Activated naive CD4-positive, alpha-beta T cell treated with anti-CD3 and anti-CD28 coated beads, Interleukin-2, amount 10 ng/mL, durations not matched to agents 7 days and 5 days (primary cell): ENCODE measurements at regions not wholly inside any gene's neighbourhood (a gene's known extent, or its start where the extent isn't known, plus 50 kb on each side); places are given as distances from the start of the nearest gene placed in this dataset.

Source experiments
- CTCF ChIA-PET: fragments of 350-600 bp; sonication (Branson Sonifier 250); formaldehyde crosslinking; loops from one replicate; lab custom pipeline; 2021; ENCODE audit warnings: antibody characterized with exemption; lab: Charles Lee
- DNase-seq: peaks from one replicate; pipeline ENCODE4 v3.0.0-alpha.2; 2020
- H3K27ac Mint-ChIP-seq: one replicate; pipeline ENCODE4 v1.8.0; 2021; ENCODE audit warnings: mild to moderate bottlenecking, moderate library complexity, mixed read lengths
- H3K27me3 Mint-ChIP-seq: one replicate; pipeline ENCODE4 v1.8.0; 2021; ENCODE audit warnings: mild to moderate bottlenecking, mixed read lengths
- H3K36me3 Mint-ChIP-seq: one replicate; pipeline ENCODE4 v1.8.0; 2021; ENCODE audit warnings: mixed read lengths
- H3K4me1 Mint-ChIP-seq: one replicate; pipeline ENCODE4 v1.8.0; 2021; ENCODE audit warnings: mixed read lengths
- H3K4me3 Mint-ChIP-seq: one replicate; pipeline ENCODE4 v1.8.0; 2021; ENCODE audit warnings: mild to moderate bottlenecking, moderate library complexity, mixed read lengths
- H3K9me3 Mint-ChIP-seq: one replicate; pipeline ENCODE4 v1.8.0; 2021; ENCODE audit warnings: mixed read lengths

DNA sequence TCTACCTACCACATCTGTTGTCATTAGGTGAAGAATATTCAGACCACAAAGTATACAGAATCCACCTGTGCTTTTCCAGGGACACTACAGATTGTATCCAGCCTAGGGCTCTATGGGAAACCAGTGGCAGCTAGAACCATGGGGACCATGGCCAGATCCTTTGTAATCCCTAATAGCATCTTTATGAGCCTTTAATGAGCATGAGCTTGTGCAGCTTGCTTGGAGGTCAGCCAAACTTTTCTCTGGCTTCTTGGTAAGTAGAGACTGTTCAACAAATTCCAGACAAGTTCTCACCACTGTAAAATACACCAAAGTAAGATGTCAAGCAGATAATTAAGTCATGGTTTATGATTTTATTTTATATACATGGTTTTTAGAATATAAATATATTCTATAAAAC lies 301.6 kb upstream of the ADGRB3 start:
- no peaks in the 10 kb centered on the region for H3K27me3 Mint-ChIP-seq
- CTCF ChIA-PET = no interaction called here
- DNase-seq = no peak

DNA sequence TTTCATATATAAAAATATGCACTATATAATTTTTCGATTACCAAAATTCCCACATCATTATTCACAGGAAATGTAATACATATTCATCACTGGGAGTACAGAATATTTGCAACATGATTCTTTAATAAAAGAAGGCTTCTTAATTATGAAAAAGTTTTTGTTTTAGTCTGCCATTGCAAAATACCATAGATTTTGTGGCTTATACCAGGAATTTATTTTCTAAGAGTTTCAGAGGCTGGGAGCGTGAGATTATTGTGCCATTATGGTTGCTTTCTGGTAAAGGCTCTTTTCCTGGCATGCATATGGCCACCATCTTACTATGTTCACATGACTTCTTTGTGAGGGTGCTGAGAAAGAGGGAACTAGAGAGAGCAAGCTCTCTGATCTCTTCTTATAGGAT lies 306.9 kb upstream of the ADGRB3 start:
- Mint-ChIP-seq H3K4me1 (no peaks in the 10 kb centered on the region), H3K36me3 (no peaks in the 10 kb centered on the region), H3K27me3 (no peaks in the 10 kb centered on the region), H3K27ac (no peak overlapping the region), H3K4me3 (no peak overlapping the region), H3K9me3 (no peaks in the 10 kb centered on the region)
- CTCF ChIA-PET = no interaction called here
- no peak for DNase-seq

More for the DNA sequence above, 301.6 kb upstream of the ADGRB3 start:
- Mint-ChIP-seq H3K4me1 (no peaks in the 10 kb centered on the region), H3K36me3 (no peaks in the 10 kb centered on the region), H3K4me3 (no peak overlapping the region), H3K9me3 (no peaks in the 10 kb centered on the region), H3K27ac (no peak overlapping the region)

DNA sequence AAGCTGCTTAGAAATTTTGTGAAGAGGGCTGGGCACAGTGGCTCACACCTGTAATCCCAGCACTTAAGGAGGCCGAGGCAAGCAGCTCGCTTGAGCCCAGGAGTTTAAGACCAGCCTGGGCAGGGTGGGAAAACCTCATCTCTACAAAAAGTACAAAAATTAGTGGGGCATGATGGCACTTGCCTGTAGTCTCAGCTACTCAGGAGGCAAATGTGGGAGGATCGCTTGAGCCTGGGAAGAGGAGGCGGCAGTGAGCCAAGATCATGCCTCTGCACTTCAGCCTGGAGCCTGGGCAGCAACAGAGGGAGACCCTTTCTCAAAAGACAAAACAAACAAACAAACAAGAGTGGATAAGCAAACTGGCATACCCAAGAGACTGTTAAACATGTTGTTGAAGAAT lies 308.3 kb upstream of the ADGRB3 start:
- Mint-ChIP-seq H3K36me3 (no peaks in the 10 kb centered on the region), H3K27me3 (no peaks in the 10 kb centered on the region), H3K9me3 (no peaks in the 10 kb centered on the region), H3K4me3 (no peak overlapping the region), H3K27ac (no peak overlapping the region), H3K4me1 (no peaks in the 10 kb centered on the region)
- CTCF ChIA-PET = no interaction called here
- no peak for DNase-seq

DNA sequence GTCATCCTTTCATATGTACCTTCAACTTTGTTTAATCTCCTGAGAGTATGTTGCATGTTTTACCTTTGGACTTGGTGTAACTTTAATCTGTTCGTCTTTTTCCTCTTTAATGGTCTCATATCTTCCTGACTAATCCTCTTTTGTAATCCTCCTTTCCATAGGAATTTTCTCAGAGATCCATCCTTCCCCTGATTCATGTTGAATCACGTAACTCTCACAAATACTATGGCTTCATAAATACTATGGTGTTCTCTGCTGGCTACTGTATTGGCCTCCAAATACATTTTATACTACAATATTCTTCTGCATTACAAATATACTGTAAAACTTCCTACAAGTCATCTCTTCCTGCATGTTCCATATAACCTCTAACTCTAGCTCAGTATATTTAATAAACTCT lies 317.7 kb upstream of the ADGRB3 start:
- H3K36me3 Mint-ChIP-seq = no peaks in the 10 kb centered on the region
- no peak overlapping the region for H3K27ac Mint-ChIP-seq
- no peaks in the 10 kb centered on the region for H3K27me3 Mint-ChIP-seq
- no peak overlapping the region for H3K4me3 Mint-ChIP-seq
- DNase-seq = no peak
- H3K9me3 Mint-ChIP-seq = peaks cover 4% of the 10 kb centered on the region
- no peaks in the 10 kb centered on the region for H3K4me1 Mint-ChIP-seq
- CTCF ChIA-PET = no interaction called here

DNA sequence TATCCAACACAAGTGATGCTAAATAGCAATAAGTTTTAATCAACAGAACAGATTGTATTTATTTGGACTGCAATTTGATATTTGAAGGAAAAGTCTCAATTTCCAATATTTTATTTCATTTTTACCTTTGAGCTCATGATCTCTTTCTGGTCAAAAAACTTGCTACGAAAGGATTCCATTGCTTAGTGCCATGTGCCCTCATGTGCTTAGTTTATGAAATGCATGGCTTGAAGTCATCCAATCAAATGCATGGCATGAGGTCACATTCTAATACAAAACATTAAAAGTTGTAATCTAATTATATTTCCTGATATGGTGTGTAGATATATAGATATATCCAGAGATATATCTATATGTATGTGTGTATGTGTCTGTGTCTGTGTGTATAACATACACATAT lies 321.2 kb upstream of the ADGRB3 start:
- no peaks in the 10 kb centered on the region for H3K27me3 Mint-ChIP-seq
- no peaks in the 10 kb centered on the region for H3K9me3 Mint-ChIP-seq
- no peaks in the 10 kb centered on the region for H3K36me3 Mint-ChIP-seq
- H3K27ac Mint-ChIP-seq = no peak overlapping the region
- no peak overlapping the region for H3K4me3 Mint-ChIP-seq
- no peaks in the 10 kb centered on the region for H3K4me1 Mint-ChIP-seq
- no peak for DNase-seq
- CTCF ChIA-PET = no interaction called here

DNA sequence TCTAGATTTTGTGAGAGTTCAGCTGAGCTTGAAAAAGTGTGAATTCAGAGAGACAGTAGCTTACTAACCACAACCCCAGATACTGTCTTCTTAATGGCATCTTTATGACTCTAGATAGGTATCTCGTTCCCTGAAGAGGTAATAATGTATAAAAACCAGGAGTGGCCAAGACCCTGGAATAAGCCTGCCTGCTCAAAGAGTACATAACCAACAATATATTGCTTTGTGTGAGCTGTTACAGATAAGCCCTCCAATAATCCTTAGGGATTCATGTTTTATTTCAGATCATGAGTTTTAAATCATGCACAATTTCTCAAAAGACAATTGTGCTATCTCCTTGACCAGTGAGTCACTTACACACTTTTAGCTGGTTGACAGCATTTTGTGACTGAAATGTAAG lies 327.8 kb upstream of the ADGRB3 start:
- Mint-ChIP-seq H3K4me1 (no peaks in the 10 kb centered on the region), H3K27ac (no peak overlapping the region), H3K4me3 (no peak overlapping the region), H3K36me3 (no peaks in the 10 kb centered on the region), H3K27me3 (no peaks in the 10 kb centered on the region), H3K9me3 (peaks cover 2% of the 10 kb centered on the region)
- DNase-seq = no peak
- CTCF ChIA-PET = interaction anchor here (0.6 kb wide), 1 partner anchor 158 kb away, joined by 3 read pairs; no protein-coding TSS in a partner anchor

DNA sequence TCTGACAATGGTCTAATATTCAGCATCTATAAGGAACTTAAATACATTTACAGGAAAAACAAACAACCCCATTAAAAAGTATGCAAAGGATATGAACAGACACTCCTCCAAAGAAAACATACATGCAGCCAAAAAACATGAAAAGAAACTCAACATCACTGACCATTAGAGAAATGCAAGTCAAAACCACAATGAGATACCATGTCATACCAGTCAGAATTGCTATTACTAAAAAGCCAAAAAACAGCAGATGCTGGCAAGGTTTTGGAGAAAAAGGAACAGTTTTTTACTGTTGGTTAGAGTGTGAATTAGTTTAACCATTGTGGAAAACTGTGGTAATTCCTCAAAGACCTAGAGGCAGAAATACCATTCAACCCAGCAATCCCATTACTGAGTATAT lies 339.0 kb upstream of the ADGRB3 start:
- no peaks in the 10 kb centered on the region for H3K27me3 Mint-ChIP-seq
- H3K27ac Mint-ChIP-seq = no peak overlapping the region
- no peaks in the 10 kb centered on the region for H3K36me3 Mint-ChIP-seq
- no peaks in the 10 kb centered on the region for H3K4me1 Mint-ChIP-seq
- no peak for DNase-seq
- CTCF ChIA-PET = no interaction called here
- no peak overlapping the region for H3K4me3 Mint-ChIP-seq
- H3K9me3 Mint-ChIP-seq = peaks cover 4% of the 10 kb centered on the region

DNA sequence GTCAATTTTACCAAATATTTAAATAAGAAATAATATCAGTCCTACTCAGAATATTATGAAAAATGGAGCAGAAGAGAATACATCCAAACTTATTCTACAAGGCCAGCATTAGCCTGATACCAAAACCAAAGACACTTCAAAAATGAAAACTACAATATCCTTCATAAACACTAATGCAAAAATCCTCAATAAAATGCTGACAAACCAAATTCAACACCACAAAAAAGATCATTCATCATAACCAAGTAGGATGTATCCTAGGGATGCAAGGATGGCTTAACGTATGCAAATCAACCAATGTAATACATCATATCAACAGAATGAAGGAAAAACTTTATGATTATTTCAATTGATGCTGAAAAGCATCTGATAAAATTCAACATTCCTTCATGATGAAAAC lies 352.4 kb upstream of the ADGRB3 start:
- Mint-ChIP-seq H3K4me1 (no peaks in the 10 kb centered on the region), H3K27me3 (no peaks in the 10 kb centered on the region), H3K9me3 (peaks cover 3% of the 10 kb centered on the region), H3K4me3 (no peak overlapping the region), H3K27ac (no peak overlapping the region), H3K36me3 (no peaks in the 10 kb centered on the region)
- CTCF ChIA-PET = no interaction called here
- DNase-seq = no peak

DNA sequence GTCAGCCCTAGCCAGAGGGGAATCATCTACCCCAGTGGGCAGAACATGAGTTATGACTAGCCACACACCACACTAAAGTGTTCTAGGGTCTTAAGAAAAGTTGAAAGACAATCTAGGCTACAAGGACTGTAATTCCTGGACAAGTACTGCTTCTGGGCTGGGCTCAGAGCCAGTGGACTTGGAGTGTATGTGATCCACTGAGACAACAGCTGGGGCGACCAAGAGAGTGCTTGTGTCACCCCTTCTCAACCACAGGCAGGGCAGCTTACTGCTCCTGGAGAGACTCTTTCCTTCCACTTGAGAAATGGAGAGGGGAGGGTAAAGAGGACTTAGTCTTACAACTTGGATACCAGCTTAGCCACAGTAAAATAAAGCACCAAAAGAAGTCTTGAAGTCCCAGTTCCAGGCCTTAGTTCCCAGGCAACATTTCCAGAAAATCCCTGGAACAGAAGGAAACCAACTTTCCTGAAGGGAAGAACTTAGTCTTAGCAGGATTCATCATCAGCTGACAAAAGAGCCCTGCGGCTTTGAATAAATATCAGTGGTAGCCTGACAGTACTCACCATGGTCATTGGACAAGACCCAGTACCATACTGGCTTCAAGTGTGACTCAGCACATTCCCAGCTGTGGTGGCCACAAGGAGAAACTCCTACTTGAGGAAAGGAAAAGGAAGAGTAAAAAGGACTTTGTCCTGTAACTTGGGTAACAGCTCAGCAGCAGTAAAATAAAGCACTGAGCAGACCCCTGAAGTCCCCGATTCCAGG lies 355.1 kb upstream of the ADGRB3 start:
- CTCF ChIA-PET = no interaction called here
- H3K27me3 Mint-ChIP-seq = no peaks in the 10 kb centered on the region
- no peaks in the 10 kb centered on the region for H3K4me1 Mint-ChIP-seq
- H3K4me3 Mint-ChIP-seq = no peak overlapping the region
- no peak for DNase-seq
- no peaks in the 10 kb centered on the region for H3K36me3 Mint-ChIP-seq
- H3K27ac Mint-ChIP-seq = no peak overlapping the region
- H3K9me3 Mint-ChIP-seq = no peaks in the 10 kb centered on the region

DNA sequence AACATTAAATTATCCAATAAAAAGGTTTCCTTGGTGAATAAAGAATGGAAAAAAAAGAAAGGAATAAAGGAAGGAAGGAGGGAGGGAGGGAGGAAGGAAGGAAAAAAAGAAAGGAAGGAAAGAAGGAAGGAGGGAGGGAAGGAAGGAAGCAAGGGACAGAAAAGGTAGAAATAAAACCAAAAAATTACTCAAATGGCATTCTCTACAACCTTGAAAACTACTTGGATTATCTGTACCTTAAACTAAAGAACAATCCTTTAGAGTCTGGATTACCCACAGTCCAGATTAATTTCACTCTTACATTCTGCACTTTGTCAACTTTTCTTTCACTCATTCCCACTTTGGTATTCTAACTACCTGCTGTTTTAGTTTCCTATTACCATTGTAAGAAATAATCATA lies 361.8 kb upstream of the ADGRB3 start:
- no peak for DNase-seq
- no peaks in the 10 kb centered on the region for H3K4me1 Mint-ChIP-seq
- no peak overlapping the region for H3K27ac Mint-ChIP-seq
- CTCF ChIA-PET = no interaction called here
- H3K4me3 Mint-ChIP-seq = no peak overlapping the region
- H3K36me3 Mint-ChIP-seq = no peaks in the 10 kb centered on the region
- no peaks in the 10 kb centered on the region for H3K9me3 Mint-ChIP-seq
- H3K27me3 Mint-ChIP-seq = no peaks in the 10 kb centered on the region

DNA sequence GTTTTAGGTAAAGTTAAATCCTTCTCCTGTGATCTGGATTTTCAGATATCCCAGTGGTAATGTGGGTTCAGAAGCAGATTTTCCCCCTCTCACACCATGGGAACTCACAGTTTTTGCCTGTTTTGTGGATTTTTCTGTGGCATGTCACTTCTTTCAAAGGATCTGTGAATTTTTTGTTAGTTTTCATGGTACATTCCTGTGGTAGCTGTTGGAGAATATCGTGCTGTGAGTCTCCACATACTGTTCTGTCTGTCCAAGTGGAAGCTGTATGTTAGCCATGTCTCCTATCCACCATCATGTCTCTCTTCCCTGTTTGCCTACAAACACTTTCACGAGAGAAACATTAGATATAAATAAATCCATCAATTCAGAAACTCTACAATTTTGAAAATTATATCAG lies 378.7 kb upstream of the ADGRB3 start:
- Mint-ChIP-seq H3K4me3 (no peak overlapping the region), H3K27ac (no peak overlapping the region), H3K4me1 (no peaks in the 10 kb centered on the region), H3K36me3 (no peaks in the 10 kb centered on the region), H3K9me3 (peaks cover 5% of the 10 kb centered on the region), H3K27me3 (no peaks in the 10 kb centered on the region)
- DNase-seq = no peak
- CTCF ChIA-PET = no interaction called here

DNA sequence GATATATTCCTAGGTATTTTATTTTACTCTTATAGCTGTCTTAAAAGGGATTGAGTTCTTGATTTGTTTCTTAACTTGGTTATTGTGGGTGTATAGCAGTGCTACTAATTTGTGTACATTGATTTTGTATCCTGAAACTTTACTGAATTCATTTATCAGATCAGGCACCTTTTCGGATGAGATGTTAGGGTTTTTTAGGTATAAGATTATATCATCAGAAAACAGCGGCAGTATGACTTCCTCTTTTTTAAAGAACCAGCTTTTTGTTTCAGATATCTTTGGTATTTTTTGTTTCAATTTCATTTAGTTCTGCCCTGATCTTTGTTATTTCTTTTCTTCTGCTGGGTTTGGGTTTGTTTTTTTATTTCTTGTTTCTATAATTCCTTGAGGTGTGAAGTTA lies 382.4 kb upstream of the ADGRB3 start:
- Mint-ChIP-seq H3K4me1 (no peaks in the 10 kb centered on the region), H3K27me3 (no peaks in the 10 kb centered on the region), H3K4me3 (no peak overlapping the region), H3K27ac (no peak overlapping the region), H3K36me3 (no peaks in the 10 kb centered on the region), H3K9me3 (no peaks in the 10 kb centered on the region)
- CTCF ChIA-PET = no interaction called here
- DNase-seq = no peak

DNA sequence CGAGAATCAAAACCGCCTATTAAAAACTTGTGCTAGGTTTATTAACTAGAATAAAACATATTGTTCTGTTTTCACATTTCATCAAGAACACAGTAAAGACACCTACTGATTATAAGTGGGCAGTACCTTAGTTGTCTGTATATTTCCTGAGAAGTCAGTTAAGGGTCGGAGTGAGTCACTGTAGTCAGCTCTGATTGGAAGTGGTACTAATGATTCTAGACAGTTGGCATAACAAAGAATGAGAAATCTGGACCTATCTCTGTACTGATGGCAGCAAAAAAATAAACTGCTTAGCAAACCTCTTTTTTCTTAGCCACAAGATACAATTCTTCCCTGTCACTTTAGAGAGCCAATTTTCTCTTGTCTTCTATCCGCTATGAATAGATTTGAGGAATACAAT lies 387.3 kb upstream of the ADGRB3 start:
- Mint-ChIP-seq H3K4me3 (no peak overlapping the region), H3K4me1 (no peaks in the 10 kb centered on the region), H3K27ac (no peak overlapping the region), H3K27me3 (no peaks in the 10 kb centered on the region), H3K36me3 (no peaks in the 10 kb centered on the region), H3K9me3 (peaks cover under 1% of the 10 kb centered on the region)
- CTCF ChIA-PET = no interaction called here
- no peak for DNase-seq

DNA sequence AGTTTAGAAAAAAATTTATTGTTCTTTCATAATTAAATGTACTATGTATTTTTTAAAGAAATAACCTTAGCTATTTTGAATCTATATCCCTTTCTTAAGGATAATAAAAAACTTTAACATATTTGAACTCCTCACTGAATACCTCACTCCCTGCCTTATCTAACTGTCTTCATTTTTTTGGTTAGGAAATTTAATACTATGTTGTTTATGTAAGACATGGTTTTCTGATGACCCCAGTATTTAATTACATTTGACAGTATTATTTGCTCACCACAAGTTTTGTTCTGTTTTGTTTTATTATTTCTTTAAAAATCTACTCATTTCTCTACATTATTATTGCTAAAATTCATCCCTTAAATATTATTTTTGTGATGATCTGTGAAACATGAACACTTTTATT lies 394.4 kb upstream of the ADGRB3 start:
- CTCF ChIA-PET = no interaction called here
- peaks cover 1% of the 10 kb centered on the region for H3K9me3 Mint-ChIP-seq
- H3K27me3 Mint-ChIP-seq = no peaks in the 10 kb centered on the region
- DNase-seq = no peak
- H3K27ac Mint-ChIP-seq = no peak overlapping the region
- H3K4me3 Mint-ChIP-seq = no peak overlapping the region
- H3K36me3 Mint-ChIP-seq = no peaks in the 10 kb centered on the region
- no peaks in the 10 kb centered on the region for H3K4me1 Mint-ChIP-seq

DNA sequence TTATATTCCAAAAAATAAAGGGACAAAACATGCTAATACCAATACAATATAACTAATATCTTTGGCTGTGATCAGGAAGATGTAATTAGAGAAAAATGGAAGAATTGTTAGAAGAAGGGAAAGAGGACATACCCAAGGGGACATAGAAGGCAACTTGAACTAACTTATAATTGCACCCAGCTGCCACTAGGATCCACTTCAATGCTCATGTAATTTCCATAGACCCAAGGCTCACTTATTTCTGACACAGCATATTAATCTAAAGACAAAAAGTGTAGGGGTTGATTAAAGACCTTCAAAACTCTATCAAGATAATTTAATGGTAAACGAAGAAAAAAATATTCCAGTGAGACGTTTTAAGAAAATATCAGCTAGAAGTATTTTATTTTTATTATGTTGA lies 396.0 kb upstream of the ADGRB3 start:
- no peaks in the 10 kb centered on the region for H3K27me3 Mint-ChIP-seq
- no peak for DNase-seq
- no peaks in the 10 kb centered on the region for H3K36me3 Mint-ChIP-seq
- H3K9me3 Mint-ChIP-seq = peaks cover 1% of the 10 kb centered on the region
- CTCF ChIA-PET = no interaction called here
- no peak overlapping the region for H3K27ac Mint-ChIP-seq
- no peaks in the 10 kb centered on the region for H3K4me1 Mint-ChIP-seq
- no peak overlapping the region for H3K4me3 Mint-ChIP-seq
